PC-9 (cell line): ENCODE measurements at regions not wholly inside any gene's neighbourhood (a gene's known extent, or its start where the extent isn't known, plus 50 kb on each side); places are given as distances from the start of the nearest gene placed in this dataset.

Source experiments
- CTCF ChIP-seq: fragments of 200-600 bp; sonication (generic); conservative IDR thresholded peaks from 2 replicates; pipeline ENCODE4 v1.6.1; 2017; ENCODE audit warnings: mixed run types, antibody characterized with exemption, mild to moderate bottlenecking, moderate library complexity
- EZH2 ChIP-seq: fragments of 200-600 bp; sonication (generic); IDR thresholded peaks from 2 replicates; pipeline ENCODE4 v1.8.0; 2017; ENCODE audit warnings: antibody characterized with exemption, low read depth

- TF ChIP-seq CTCF = no peak
- no peak for TF ChIP-seq EZH2
Observed at GRCh38 chr9:99360026-99360425, 137.9 kb downstream of the SEC61B start.
